ACC112 (cell line): ENCODE measurements at regions not wholly inside any gene's neighbourhood (a gene's known extent, or its start where the extent isn't known, plus 50 kb on each side); places are given as distances from the start of the nearest gene placed in this dataset.

Experiments used
- H2AFZ ChIP-seq: fragments of 200-600 bp; sonication (generic); one replicate; pipeline ENCODE4 v1.6.0; 2017; ENCODE audit warnings: antibody characterized with exemption, low read length; ENCODE audit not compliant: unreplicated experiment
- H3K27ac ChIP-seq: fragments of 200-600 bp; sonication (generic); 2 replicates; pipeline ENCODE4 v1.5.1; 2014; ENCODE audit warnings: low read depth, mild to moderate bottlenecking, antibody characterized with exemption, low read length, moderate library complexity
- H3K27me3 ChIP-seq: fragments of 200-600 bp; sonication (generic); 2 replicates; pipeline ENCODE4 v1.6.1; 2014; ENCODE audit warnings: mild to moderate bottlenecking, antibody characterized with exemption, low read length, moderate library complexity, mixed read lengths; ENCODE audit not compliant: insufficient read depth
- H3K36me3 ChIP-seq: fragments of 200-600 bp; sonication (generic); 2 replicates; pipeline ENCODE4 v1.6.1; 2016; ENCODE audit warnings: mild to moderate bottlenecking, antibody characterized with exemption, low read length, moderate library complexity, mixed read lengths; ENCODE audit not compliant: insufficient read depth
- H3K4me1 ChIP-seq: fragments of 200-600 bp; sonication (generic); one replicate; pipeline ENCODE4 v1.6.1; 2016; ENCODE audit warnings: low read length, mixed read lengths; ENCODE audit not compliant: insufficient read depth, unreplicated experiment, control insufficient read depth
- H3K4me3 ChIP-seq: fragments of 200-600 bp; sonication (generic); 2 replicates; pipeline ENCODE4 v1.5.1; 2014; ENCODE audit warnings: mild to moderate bottlenecking, low read depth, low read length
- H3K79me2 ChIP-seq: fragments of 200-600 bp; sonication (generic); one replicate; pipeline ENCODE4 v1.6.0; 2016; ENCODE audit warnings: low read length; ENCODE audit not compliant: control insufficient read depth, unreplicated experiment, insufficient read depth

GRCh38 chr7:25478925-25479324 lies 250.6 kb upstream of the NPVF start:
- H3K36me3 ChIP-seq: no peaks in the 10 kb centered on the region
- H3K79me2 ChIP-seq: no peaks in the 10 kb centered on the region
- no peak overlapping the region for H3K27ac ChIP-seq
- no peak overlapping the region for H3K4me3 ChIP-seq
- H3K27me3 ChIP-seq: no peaks in the 10 kb centered on the region
- no peaks in the 10 kb centered on the region for H3K4me1 ChIP-seq
- H2AFZ ChIP-seq: no peak overlapping the region

- Histone ChIP-seq H2AFZ (no peak overlapping the region), H3K79me2 (no peaks in the 10 kb centered on the region), H3K36me3 (no peaks in the 10 kb centered on the region), H3K4me3 (no peak overlapping the region), H3K27ac (no peak overlapping the region), H3K4me1 (no peaks in the 10 kb centered on the region), H3K27me3 (no peaks in the 10 kb centered on the region)
Observed at GRCh38 chr7:25481891-25482290, 253.6 kb upstream of the NPVF start.

GRCh38 chr7:25482631-25483030 lies 254.3 kb upstream of the NPVF start:
- no peak overlapping the region for H3K27ac ChIP-seq
- H2AFZ ChIP-seq: no peak overlapping the region
- no peaks in the 10 kb centered on the region for H3K4me1 ChIP-seq
- H3K36me3 ChIP-seq: no peaks in the 10 kb centered on the region
- H3K4me3 ChIP-seq: no peak overlapping the region
- H3K27me3 ChIP-seq: no peaks in the 10 kb centered on the region
- H3K79me2 ChIP-seq: no peaks in the 10 kb centered on the region

- no peak overlapping the region for H3K27ac ChIP-seq
- H2AFZ ChIP-seq: no peak overlapping the region
- H3K79me2 ChIP-seq: no peaks in the 10 kb centered on the region
Observed at GRCh38 chr7:25485026-25485425, 256.7 kb upstream of the NPVF start.

GRCh38 chr7:25486656-25487055 lies 258.4 kb upstream of the NPVF start:
- no peak overlapping the region for H2AFZ ChIP-seq
- no peak overlapping the region for H3K4me3 ChIP-seq
- no peaks in the 10 kb centered on the region for H3K4me1 ChIP-seq
- no peaks in the 10 kb centered on the region for H3K36me3 ChIP-seq
- H3K79me2 ChIP-seq: no peaks in the 10 kb centered on the region
- no peaks in the 10 kb centered on the region for H3K27me3 ChIP-seq
- no peak overlapping the region for H3K27ac ChIP-seq

More at GRCh38 chr7:25485026-25485425, 256.7 kb upstream of the NPVF start:
- Histone ChIP-seq H3K36me3 (no peaks in the 10 kb centered on the region), H3K4me1 (no peaks in the 10 kb centered on the region), H3K27me3 (no peaks in the 10 kb centered on the region), H3K4me3 (no peak overlapping the region)

- no peaks in the 10 kb centered on the region for H3K4me1 ChIP-seq
- no peaks in the 10 kb centered on the region for H3K79me2 ChIP-seq
- no peak overlapping the region for H2AFZ ChIP-seq
- H3K27me3 ChIP-seq: no peaks in the 10 kb centered on the region
- no peaks in the 10 kb centered on the region for H3K36me3 ChIP-seq
- H3K27ac ChIP-seq: no peak overlapping the region
- no peak overlapping the region for H3K4me3 ChIP-seq
Observed at GRCh38 chr7:25493805-25494366, 265.6 kb upstream of the NPVF start.

GRCh38 chr7:25494896-25495295 lies 266.6 kb upstream of the NPVF start:
- H3K4me1 ChIP-seq: no peaks in the 10 kb centered on the region
- H3K27ac ChIP-seq: no peak overlapping the region
- no peaks in the 10 kb centered on the region for H3K27me3 ChIP-seq
- no peaks in the 10 kb centered on the region for H3K79me2 ChIP-seq
- H3K36me3 ChIP-seq: no peaks in the 10 kb centered on the region
- no peak overlapping the region for H2AFZ ChIP-seq
- H3K4me3 ChIP-seq: no peak overlapping the region

GRCh38 chr7:25495342-25496250 lies 267.3 kb upstream of the NPVF start:
- H3K27me3 ChIP-seq: no peaks in the 10 kb centered on the region
- no peak overlapping the region for H3K27ac ChIP-seq
- H2AFZ ChIP-seq: no peak overlapping the region
- no peaks in the 10 kb centered on the region for H3K36me3 ChIP-seq
- H3K4me1 ChIP-seq: no peaks in the 10 kb centered on the region
- no peak overlapping the region for H3K4me3 ChIP-seq
- H3K79me2 ChIP-seq: no peaks in the 10 kb centered on the region

GRCh38 chr7:25496476-25497368 lies 268.4 kb upstream of the NPVF start:
- Histone ChIP-seq H3K4me3 (no peak overlapping the region), H3K27ac (no peak overlapping the region)

GRCh38 chr7:25500393-25500921 lies 272.2 kb upstream of the NPVF start:
- no peak overlapping the region for H3K4me3 ChIP-seq
- H2AFZ ChIP-seq: no peak overlapping the region
- no peaks in the 10 kb centered on the region for H3K36me3 ChIP-seq
- no peaks in the 10 kb centered on the region for H3K27me3 ChIP-seq
- no peaks in the 10 kb centered on the region for H3K79me2 ChIP-seq
- H3K4me1 ChIP-seq: no peaks in the 10 kb centered on the region
- H3K27ac ChIP-seq: no peak overlapping the region

More at GRCh38 chr7:25496476-25497368, 268.4 kb upstream of the NPVF start:
- Histone ChIP-seq H2AFZ (no peak overlapping the region), H3K79me2 (no peaks in the 10 kb centered on the region), H3K36me3 (no peaks in the 10 kb centered on the region), H3K27me3 (no peaks in the 10 kb centered on the region), H3K4me1 (no peaks in the 10 kb centered on the region)
